IPS-NIHi7 (cell line): ENCODE measurements at regions not wholly inside any gene's neighbourhood (a gene's known extent, or its start where the extent isn't known, plus 50 kb on each side); places are given as distances from the start of the nearest gene placed in this dataset.
"Not testable (repeated sequence)": the region's sequence is repeated elsewhere in the genome, so short reads cannot be mapped to it uniquely, and the experiment has no call there.

Experiments used
- DNase-seq: peaks from one replicate; pipeline ENCODE4 v3.0.0; 2012; ENCODE audit warnings: mixed read lengths; ENCODE audit errors: extremely low spot score

- no peak for DNase-seq
These were observed 583.1 kb downstream of the TFAP2A start for GRCh38 chr6:9831783-9832182.

DNA sequence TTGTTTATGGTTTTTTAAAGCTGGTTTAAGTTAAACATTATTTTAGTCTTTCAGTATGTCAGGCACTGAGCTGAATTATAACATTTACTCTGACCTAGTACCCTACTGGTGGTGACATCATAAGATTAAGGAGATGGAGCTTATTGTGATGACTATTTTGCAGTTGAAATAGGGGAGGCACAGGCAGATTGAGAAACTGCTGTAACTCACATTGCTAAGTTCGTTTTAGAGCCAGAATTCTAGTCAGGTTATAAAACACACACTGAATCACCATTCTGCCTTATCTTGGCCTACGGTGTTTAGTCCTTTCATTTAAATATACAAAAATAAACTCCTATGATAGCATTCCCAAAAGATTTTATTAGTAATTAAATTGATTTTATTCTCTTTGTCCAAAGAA, 584.1 kb downstream of the TFAP2A start:
- DNase-seq = no peak

GRCh38 chr6:9825526-9825925, 589.3 kb downstream of the TFAP2A start:
- DNase-seq = no peak

DNA sequence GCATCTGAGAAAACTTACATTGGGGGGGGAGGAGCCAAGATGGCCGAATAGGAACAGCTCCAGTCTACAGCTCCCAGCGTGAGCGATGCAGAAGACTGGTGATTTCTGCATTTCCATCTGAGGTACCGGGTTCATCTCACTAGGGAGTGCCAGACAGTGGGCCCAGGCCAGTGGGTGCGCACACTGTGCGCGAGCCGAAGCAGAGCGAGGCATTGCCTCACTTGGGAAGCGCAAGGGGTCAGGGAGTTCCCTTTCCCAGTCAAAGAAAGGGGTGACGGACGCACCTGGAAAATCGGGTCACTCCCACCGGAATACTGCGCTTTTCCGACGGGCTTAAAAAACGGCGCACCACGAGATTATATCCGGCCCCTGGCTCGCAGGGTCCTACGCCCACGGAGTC, 604.1 kb downstream of the TFAP2A start:
- DNase-seq = not testable (repeated sequence)

- peak; percentile 8 for DNase-seq
These were observed 604.6 kb downstream of the TFAP2A start for GRCh38 chr6:9810286-9810685.

DNA sequence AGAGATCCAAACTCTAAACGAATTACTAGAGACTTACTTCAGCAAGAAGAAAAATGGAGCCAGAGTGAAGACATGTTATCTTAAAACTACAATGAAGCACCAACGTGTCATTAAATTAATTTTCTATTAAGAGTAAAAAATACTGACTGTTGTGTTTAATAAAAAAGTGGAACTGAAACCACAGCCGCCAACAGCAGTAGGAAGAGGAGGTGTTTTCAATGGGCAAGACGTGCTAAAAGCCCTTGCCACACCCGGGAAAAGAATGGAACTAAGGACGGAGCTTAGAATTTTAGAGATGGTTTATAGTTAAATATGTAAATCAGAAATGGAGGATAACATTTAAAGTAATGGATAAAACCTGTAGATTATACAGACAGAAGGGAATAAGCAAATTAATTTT, 608.7 kb downstream of the TFAP2A start:
- DNase-seq = no peak

DNA sequence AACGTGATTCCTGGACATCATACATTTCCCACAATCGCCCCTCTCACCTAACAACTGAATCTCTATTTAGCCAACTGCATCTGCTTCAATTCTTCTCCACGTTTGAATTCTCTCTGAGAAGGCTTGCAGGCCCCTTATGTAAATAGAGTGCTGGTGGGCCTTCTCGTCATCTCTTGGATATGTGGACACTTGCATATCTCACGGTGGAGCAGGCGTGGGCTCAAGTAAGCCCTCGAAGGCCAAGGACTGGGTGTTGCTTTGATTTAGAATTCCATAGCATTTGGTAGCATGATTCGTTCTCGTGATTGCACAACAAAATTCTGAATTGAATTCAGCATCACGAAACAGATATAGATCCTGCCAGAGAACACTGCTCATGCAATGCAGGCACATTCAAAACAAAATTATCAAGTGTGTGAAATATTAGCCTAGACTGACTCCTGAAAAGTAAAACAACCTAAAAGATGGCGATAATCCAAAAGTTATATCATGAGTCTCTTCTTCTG, 613.6 kb downstream of the TFAP2A start:
- DNase-seq = no peak

DNA sequence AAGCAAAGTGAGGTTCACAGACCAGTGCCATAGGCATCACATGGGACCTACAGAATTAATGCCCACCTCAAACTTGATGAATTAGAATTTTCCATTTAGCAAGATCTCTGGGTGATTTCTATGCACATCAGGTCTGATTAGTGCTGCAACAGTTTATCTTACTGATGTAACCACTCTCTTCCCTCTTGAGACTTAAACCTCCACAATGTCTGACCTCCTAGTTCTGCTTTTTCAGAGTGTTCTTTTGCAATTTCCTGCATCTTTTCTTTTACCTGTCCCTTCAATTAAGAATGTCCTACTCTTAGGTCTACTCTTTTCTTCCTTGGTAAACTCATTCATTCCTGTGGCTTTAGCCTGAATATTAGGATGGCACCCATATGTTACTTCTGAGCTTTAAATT, 615.3 kb downstream of the TFAP2A start:
- no peak for DNase-seq

DNA sequence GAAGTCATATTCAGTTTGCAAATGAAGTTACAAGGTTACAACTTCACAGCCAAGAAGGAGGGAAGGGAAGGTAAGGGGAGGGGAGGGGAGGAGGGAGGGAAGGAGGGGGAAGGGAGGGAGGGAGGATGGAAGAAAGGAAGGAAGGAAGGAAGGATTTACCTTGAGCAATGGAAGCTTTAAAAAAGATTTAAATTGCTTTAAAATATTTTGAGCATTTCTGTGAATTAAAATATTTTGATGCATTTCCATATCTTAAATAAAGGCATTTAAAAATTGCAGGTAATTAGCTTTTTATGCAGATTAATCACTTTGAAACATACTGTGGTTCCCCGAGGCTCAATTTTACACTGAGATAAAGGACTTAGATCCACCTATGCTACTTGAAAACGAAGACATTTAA, 618.0 kb downstream of the TFAP2A start:
- no peak for DNase-seq

DNA sequence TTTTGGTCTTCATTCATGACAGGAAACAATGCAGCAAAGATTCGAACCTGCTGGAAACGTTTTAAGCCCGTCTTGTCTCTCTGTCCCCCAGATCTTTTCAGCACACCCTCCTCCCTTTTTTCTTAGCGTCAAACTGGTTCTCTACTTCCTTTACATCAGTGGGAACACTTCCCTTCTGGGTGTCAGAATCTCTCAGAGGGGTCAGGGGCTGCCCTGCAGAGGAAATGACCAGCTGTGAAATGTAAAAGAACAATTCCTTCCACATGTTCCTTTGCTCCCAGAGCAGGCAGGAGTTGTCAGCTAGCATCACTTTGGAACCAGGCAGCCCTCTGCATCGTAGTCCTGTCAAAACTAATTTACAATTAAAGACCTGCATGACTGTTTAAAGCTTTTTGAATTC, 619.0 kb downstream of the TFAP2A start:
- DNase-seq = peak; percentile 12

DNA sequence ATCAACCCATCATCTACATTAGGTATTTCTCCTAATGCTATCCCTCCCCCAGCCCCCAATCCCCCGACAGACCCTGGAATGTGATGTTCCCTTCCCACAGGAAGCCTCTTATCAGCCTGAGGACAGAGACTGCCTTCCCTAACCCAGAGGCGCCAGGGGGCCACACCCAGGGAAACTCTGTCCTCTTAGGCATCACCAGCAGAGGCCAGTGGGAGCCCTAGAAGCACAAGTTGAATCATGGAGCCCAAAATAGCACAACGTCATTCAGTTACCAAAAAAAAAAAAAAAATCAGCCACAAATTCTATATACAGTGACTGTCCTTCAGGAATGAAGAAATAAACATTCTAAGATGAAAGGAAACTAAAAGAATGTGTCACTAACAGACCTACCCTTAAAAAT, 625.7 kb downstream of the TFAP2A start:
- peak; percentile 19 for DNase-seq

DNA sequence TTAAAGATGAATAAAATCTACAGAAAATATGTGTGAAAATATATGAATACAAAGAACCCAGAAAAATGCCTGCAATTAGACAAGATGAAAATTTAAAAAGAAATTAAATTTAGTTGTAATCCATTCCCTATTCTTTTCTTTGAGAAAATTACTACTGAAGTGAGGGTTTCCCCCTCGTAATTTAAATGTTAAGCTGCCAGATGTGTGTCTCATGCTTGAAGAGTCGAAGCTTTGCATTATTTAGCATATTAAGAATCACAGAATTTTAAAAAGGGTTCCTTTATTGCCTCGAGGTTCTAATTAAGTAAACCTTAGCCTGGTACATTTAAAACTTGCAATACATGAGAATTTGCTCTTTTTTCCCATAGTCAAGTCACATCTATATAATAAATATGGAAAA, 630.1 kb downstream of the TFAP2A start:
- no peak for DNase-seq

GRCh38 chr6:9783567-9783966, 631.3 kb downstream of the TFAP2A start:
- DNase-seq = no peak

- peak; percentile 14 for DNase-seq
These were observed 648.5 kb downstream of the TFAP2A start for GRCh38 chr6:9766240-9766915.

DNA sequence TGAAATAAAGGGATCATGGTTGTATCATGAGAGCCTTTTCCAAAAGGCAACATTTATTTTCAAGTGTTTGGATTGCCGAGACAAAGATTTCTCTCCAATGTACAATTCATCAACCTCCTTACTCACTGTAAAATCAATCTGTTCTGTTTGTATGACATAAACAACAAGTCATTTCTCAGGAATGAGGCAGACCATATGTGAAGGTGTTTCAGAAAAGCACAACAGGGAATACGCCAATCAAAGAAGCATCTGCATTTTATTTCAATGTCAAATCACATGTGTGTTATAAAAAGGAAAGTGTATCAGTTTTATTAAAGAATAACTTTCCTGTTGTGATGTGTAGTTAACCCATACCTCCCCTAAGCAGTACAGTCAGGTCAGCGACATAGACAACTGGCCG, 653.7 kb downstream of the TFAP2A start:
- no peak for DNase-seq

DNA sequence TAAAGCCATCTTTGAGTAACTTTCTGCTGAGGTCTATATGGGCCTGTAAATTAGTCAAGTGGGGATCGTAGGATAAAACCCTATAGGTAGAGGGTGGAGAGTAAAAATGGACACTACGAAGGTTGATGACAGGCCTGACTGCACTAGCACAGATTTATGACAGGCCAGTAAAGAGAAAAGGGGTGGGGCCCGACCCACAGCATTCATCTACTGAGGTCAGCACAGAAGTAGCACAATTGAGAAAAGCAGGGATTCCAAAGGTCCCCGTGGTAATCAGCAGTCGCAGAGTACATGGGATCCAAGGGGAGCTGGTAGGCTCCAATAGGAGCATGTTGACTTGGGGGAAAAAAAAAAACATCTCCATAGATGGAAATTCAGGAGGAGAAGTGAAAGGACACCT, 660.4 kb downstream of the TFAP2A start:
- no peak for DNase-seq

GRCh38 chr6:9745966-9746365, 668.9 kb downstream of the TFAP2A start:
- no peak for DNase-seq

DNA sequence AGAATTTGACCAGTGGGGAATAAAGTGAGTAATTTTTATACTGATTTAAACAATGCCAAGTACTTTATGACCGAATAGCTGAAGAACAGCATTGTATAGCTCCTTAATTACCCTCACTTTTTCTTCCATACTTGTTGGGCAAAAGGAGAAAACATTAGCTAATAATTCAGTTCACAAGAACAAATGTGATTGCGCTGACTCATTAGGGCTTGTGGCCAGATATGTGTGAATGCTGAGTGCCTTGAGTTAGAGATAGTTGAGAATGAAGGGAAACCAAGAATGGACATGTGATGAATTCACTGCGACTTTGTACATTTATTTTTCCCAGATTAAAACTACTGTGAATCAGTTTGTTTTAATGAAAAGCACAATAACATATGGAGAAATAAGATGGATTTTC, 669.4 kb downstream of the TFAP2A start:
- no peak for DNase-seq

DNA sequence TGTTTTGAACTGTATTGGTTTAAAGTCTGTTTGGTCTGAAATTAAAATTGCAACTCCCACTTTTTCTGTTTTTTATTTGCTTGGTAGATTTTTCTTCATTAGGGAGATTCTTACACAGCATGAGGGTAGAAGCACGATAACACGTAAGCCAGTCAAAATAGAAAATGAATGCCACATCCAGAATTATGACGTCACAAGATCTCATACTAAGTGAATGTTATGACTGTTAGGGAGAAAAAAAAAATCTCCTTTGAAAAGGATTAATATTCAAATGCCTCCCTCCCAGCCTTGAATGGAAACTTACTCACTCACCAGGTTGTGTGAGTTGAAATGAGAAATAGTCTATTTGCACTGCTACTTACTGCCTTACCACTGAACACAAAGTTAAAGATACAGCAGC, 670.8 kb downstream of the TFAP2A start:
- no peak for DNase-seq

DNA sequence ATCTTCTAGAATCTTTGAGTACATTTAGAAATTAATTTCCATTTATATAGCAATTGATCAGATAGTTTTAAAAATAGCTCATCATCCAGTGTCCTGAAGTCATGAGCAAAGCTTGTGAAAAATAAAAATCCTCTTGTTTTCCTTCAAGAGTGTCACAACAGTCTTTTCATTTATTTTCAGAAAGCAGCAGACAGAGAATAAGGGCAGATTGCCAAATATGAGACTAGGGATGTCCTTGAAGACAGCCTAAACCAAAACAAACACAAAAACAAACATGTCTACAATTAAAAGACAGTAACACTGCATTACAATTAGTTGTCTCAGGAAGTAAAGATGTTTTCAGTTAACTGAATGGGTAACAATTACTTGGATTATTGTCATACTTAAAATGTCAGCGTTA, 682.8 kb downstream of the TFAP2A start:
- DNase-seq = no peak

DNA sequence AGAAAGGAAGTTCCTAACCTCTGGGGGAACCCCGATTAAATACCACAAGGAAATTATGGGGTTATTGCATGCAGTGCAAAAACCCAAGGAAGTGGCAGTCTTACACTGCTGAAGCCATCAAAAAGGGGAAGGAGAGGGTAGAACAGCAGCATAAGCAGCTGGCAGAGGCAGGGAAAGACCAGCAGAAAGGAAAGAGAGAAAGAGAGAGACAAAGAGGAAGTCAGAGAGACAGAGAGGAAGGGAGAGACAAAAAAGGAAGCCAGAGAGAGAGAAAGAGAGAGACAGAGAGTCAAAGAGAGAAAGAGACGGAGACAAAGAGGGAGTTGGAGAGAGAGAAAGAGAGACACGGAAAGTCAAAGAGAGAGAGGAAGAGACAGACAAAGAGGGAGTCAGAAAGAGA, 689.1 kb downstream of the TFAP2A start:
- DNase-seq = not testable (repeated sequence)

DNA sequence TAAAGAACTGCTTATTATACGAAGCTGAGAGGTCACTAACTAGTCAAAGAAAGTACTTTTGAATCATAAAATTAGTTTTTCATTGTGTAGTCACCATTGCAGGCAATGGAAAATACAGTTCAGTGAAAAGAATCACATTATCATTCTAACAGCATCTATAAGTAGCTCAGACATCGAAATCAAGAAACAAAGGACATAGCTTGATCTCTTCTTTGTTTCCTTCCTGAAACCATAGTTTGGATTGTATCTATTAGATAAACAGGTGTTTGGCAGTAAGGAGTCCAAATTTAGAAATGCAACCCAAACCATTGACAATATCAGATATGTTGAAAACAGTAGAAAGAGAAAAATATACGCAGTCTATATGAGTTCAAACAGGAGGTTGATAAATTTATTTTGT, 697.3 kb downstream of the TFAP2A start:
- no peak for DNase-seq

GRCh38 chr6:9711365-9711764, 703.5 kb downstream of the TFAP2A start:
- DNase-seq = no peak

GRCh38 chr6:9710574-9710973, 704.3 kb downstream of the TFAP2A start:
- DNase-seq = no peak
